K562 (cell line): ENCODE measurements at regions not wholly inside any gene's neighbourhood (a gene's known extent, or its start where the extent isn't known, plus 50 kb on each side); places are given as distances from the start of the nearest gene placed in this dataset.

Source experiments
- ARID3A ChIP-seq: IDR thresholded peaks from 2 replicates; pipeline ENCODE4 v1.6.1; 2012; ENCODE audit warnings: low read depth, low read length, improper control_type of control experiment, borderline replicate concordance
- BACH1 ChIP-seq: fragments of 200-800 bp; sonication (Bioruptor generic); IDR thresholded peaks from 2 replicates; pipeline ENCODE4 v1.6.1; 2016; ENCODE audit warnings: missing genetic modification characterization, missing compliant biosample characterization
- C11orf30 ChIP-seq: fragments of 450-650 bp; IDR thresholded peaks from 2 replicates; pipeline ENCODE4 v1.6.1; 2016; ENCODE audit warnings: low read depth, mild to moderate bottlenecking
- CTBP1 ChIP-seq: fragments of 450-650 bp; IDR thresholded peaks from 2 replicates; pipeline ENCODE4 v1.6.1; 2016; ENCODE audit warnings: borderline replicate concordance
- EHMT2 ChIP-seq: fragments of 450-650 bp; IDR thresholded peaks from 2 replicates; pipeline ENCODE4 v1.6.1; 2018; ENCODE audit warnings: antibody characterized with exemption
- ETV1 ChIP-seq: fragments of 450-650 bp; conservative IDR thresholded peaks from 2 replicates; pipeline ENCODE4 v1.6.1; 2016; ENCODE audit warnings: missing genetic modification characterization, control low read depth, low read depth, missing compliant biosample characterization
- FOSL1 ChIP-seq: fragments of 200-800 bp; sonication (Bioruptor generic); conservative IDR thresholded peaks from 2 replicates; pipeline ENCODE4 v1.6.1; 2016; ENCODE audit warnings: missing genetic modification characterization, missing compliant biosample characterization
- GATAD2A ChIP-seq: fragments of 450-650 bp; IDR thresholded peaks from 2 replicates; pipeline ENCODE4 v1.6.1; 2017
- HNRNPH1 ChIP-seq: fragments of 200-400 bp; formaldehyde crosslinking; optimal IDR thresholded peaks from 2 replicates; pipeline ENCODE3; 2017; ENCODE audit warnings: low read depth, mild to moderate bottlenecking, low read length, moderate library complexity
- JUN ChIP-seq, 2 experiments: sonication (generic) in 1 of 2; formaldehyde crosslinking in 1 of 2; IDR thresholded peaks; 2 replicates each; pipeline versions ENCODE4 v1.6.1 to v1.8.0; 2012 to 2022; ENCODE audit warnings: borderline replicate concordance in 2 of 2, mild to moderate bottlenecking in 2 of 2, improper control_type of control experiment in 1 of 2, low read depth in 1 of 2, low read length in 1 of 2, missing genetic modification reagents in 1 of 2
- JUND ChIP-seq, 2 experiments: IDR thresholded peaks; 2 replicates in 1 of 2; 3 replicates in 1 of 2; pipeline ENCODE4 v1.6.1; 2011; ENCODE audit warnings: borderline replicate concordance in 2 of 2, low read depth in 2 of 2, low read length in 2 of 2, improper control_type of control experiment in 1 of 2, missing biosample characterization in 1 of 2, missing genetic modification characterization in 1 of 2, missing genetic modification reagents in 1 of 2
- MYNN ChIP-seq, 2 experiments: sonication (generic); formaldehyde crosslinking in 1 of 2; IDR thresholded peaks; 2 replicates each; pipeline versions ENCODE4 v1.5.0 to v1.6.1; 2016 to 2020; ENCODE audit warnings: antibody characterized with exemption in 1 of 2, missing genetic modification reagents in 1 of 2
- NR2C1 ChIP-seq, 2 experiments: fragments of 450-650 bp; IDR thresholded peaks; 2 replicates each; pipeline ENCODE4 v1.6.1; 2017; ENCODE audit warnings: mild to moderate bottlenecking in 2 of 2, antibody characterized with exemption in 1 of 2, inconsistent platforms in 1 of 2, missing compliant biosample characterization in 1 of 2, missing genetic modification characterization in 1 of 2
- NR2C2 ChIP-seq, 2 experiments: fragments of 200-800 bp in 1 of 2; sonication (Bioruptor generic) in 1 of 2; sonication (generic) in 1 of 2; formaldehyde crosslinking in 1 of 2; IDR thresholded peaks; 2 replicates each; pipeline versions ENCODE4 v1.6.1 to v1.8.0; 2016 to 2022; ENCODE audit warnings: mild to moderate bottlenecking in 1 of 2, missing compliant biosample characterization in 1 of 2, missing genetic modification characterization in 1 of 2, missing genetic modification reagents in 1 of 2
- RCOR1 ChIP-seq, 2 experiments: IDR thresholded peaks; 2 replicates each; pipeline ENCODE4 v1.6.1; 2012; ENCODE audit warnings: low read depth in 2 of 2, low read length in 2 of 2, borderline replicate concordance in 1 of 2, improper control_type of control experiment in 1 of 2
- SMARCA4 ChIP-seq: fragments of 450-650 bp; IDR thresholded peaks from 2 replicates; pipeline ENCODE4 v1.6.1; 2016
- STAG1 ChIP-seq: sonication (generic); formaldehyde crosslinking; IDR thresholded peaks from 2 replicates; pipeline ENCODE4 v1.5.0; 2020; ENCODE audit warnings: missing genetic modification reagents, borderline replicate concordance
- TAL1 ChIP-seq: fragments of 450-650 bp; IDR thresholded peaks from 2 replicates; pipeline ENCODE4 v1.6.1; 2016; ENCODE audit warnings: mild to moderate bottlenecking
- ZBTB43 ChIP-seq: sonication (generic); formaldehyde crosslinking; IDR thresholded peaks from 2 replicates; pipeline ENCODE4 v1.8.0; 2023; ENCODE audit warnings: mild to moderate bottlenecking, missing genetic modification reagents
- ZFP36 ChIP-seq: fragments of 150-350 bp; IDR thresholded peaks from 2 replicates; pipeline ENCODE4 v1.6.1; 2018; ENCODE audit warnings: low read length, low read depth; ENCODE audit not compliant: partially characterized antibody
- ZNF316 ChIP-seq: fragments of 450-650 bp; IDR thresholded peaks from 2 replicates; pipeline ENCODE4 v1.6.1; 2016
- TF ChIP-seq, protein P1 (sequence below): sonication (generic); formaldehyde crosslinking; IDR thresholded peaks from 2 replicates; pipeline ENCODE4 v1.8.1; 2022; ENCODE audit warnings: missing genetic modification reagents

- TF ChIP-seq FOSL1 (tag) (peak; percentile 69), ZNF316 (peak; percentile 94), TAL1 (peak; percentile 5; the same call in 1 of the 2 replicates), JUND (IDR thresholded peaks at IDR 0.05; ENCODE audit: borderline replicate concordance, low read depth, low read length) (peak; percentile 85), JUND (tag; IDR thresholded peaks at IDR 0.05; ENCODE audit: borderline replicate concordance, low read depth, low read length) (peak; percentile 82; the same call in 2 of the 3 replicates), NR2C2 (CRISPR knock-in tag; IDR thresholded peaks at IDR 0.05) (no peak), NR2C2 (tag; IDR thresholded peaks at IDR 0.05) (0 out of 2 replicates have a peak, but pooled peaks have one; percentile 4), C11orf30 (peak; percentile 93), JUN (IDR thresholded peaks at IDR 0.05; ENCODE audit: borderline replicate concordance, low read depth, low read length) (0 out of 2 replicates have a peak, but pooled peaks have one; percentile 25), JUN (CRISPR knock-in tag; IDR thresholded peaks at IDR 0.05; ENCODE audit: borderline replicate concordance) (no peak), CTBP1 (peak; percentile 22; the same call in 1 of the 2 replicates), MYNN (IDR thresholded peaks at IDR 0.05) (peak; percentile 56; the same call in 1 of the 2 replicates), MYNN (CRISPR knock-in tag; IDR thresholded peaks at IDR 0.05) (no peak), EHMT2 (no peak), ZBTB43 (CRISPR knock-in tag) (no peak), STAG1 (CRISPR knock-in tag) (no peak), ETV1 (tag) (peak; percentile 45; the same call in 1 of the 2 replicates), NR2C1 (IDR thresholded peaks at IDR 0.05) (no peak), NR2C1 (tag; IDR thresholded peaks at IDR 0.05) (peak; percentile 55), BACH1 (tag) (peak; percentile 56; the same call in 1 of the 2 replicates), SMARCA4 (peak; percentile 72; the same call in 1 of the 2 replicates), ARID3A (peak; percentile 51; the same call in 1 of the 2 replicates), GATAD2A (peak; percentile 45; the same call in 1 of the 2 replicates), ZFP36 (peak; percentile 65), RCOR1 (IDR thresholded peaks at IDR 0.05; ENCODE audit: borderline replicate concordance in 1 of 2, low read depth in 2 of 2, low read length in 2 of 2) (peak in 1 of 2 experiments; percentile 38; a peak in 1 of 4 replicates), HNRNPH1 (no peak)
- TF ChIP-seq, protein P1, sequence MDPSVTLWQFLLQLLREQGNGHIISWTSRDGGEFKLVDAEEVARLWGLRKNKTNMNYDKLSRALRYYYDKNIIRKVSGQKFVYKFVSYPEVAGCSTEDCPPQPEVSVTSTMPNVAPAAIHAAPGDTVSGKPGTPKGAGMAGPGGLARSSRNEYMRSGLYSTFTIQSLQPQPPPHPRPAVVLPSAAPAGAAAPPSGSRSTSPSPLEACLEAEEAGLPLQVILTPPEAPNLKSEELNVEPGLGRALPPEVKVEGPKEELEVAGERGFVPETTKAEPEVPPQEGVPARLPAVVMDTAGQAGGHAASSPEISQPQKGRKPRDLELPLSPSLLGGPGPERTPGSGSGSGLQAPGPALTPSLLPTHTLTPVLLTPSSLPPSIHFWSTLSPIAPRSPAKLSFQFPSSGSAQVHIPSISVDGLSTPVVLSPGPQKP (CRISPR knock-in tag), result no peak
Observed at GRCh38 chr4:98794565-98795205, 134.2 kb downstream of the EIF4E start (continued).
